Fibroblast of mammary gland (primary cell): ENCODE measurements at regions not wholly inside any gene's neighbourhood (a gene's known extent, or its start where the extent isn't known, plus 50 kb on each side); places are given as distances from the start of the nearest gene placed in this dataset.

ENCODE experiments used
- DNase-seq: peaks from one replicate; pipeline ENCODE4 v3.0.0-alpha.2; 2010; ENCODE audit warnings: low read depth
- H3K4me3 ChIP-seq: 2 replicates; pipeline ENCODE4 v1.5.1; 2011; ENCODE audit warnings: low read depth, mild to moderate bottlenecking, low read length, moderate library complexity; ENCODE audit not compliant: control insufficient read depth
- TF ChIP-seq, protein P1 (sequence below): conservative IDR thresholded peaks from 2 replicates; pipeline ENCODE4 v1.5.1; 2011; ENCODE audit warnings: low read depth, low read length, inconsistent platforms; ENCODE audit not compliant: control insufficient read depth, insufficient read depth

DNA sequence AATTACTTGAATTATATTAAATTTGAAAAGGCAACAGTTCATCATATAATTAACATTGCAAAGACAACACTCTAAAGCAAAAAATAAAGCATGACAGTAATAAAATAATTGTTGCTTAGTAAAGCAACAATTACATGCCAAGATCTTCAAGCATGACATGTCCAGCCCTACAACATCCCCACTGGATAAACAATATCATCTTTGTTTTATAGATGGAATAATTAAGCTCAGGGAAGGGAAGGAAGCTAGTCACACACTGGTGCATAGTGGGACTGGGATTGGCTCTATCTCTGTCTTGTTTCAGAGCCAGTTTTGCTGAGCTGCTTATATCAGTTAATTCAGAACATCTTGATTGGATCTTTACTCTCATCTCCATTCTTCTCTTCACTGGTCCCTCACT, 49.9 kb upstream of the PARD3B start:
- H3K4me3 ChIP-seq, result no peak overlapping the region
- DNase-seq, result no peak

More for the DNA sequence above, 49.9 kb upstream of the PARD3B start:
- TF ChIP-seq, protein P1, sequence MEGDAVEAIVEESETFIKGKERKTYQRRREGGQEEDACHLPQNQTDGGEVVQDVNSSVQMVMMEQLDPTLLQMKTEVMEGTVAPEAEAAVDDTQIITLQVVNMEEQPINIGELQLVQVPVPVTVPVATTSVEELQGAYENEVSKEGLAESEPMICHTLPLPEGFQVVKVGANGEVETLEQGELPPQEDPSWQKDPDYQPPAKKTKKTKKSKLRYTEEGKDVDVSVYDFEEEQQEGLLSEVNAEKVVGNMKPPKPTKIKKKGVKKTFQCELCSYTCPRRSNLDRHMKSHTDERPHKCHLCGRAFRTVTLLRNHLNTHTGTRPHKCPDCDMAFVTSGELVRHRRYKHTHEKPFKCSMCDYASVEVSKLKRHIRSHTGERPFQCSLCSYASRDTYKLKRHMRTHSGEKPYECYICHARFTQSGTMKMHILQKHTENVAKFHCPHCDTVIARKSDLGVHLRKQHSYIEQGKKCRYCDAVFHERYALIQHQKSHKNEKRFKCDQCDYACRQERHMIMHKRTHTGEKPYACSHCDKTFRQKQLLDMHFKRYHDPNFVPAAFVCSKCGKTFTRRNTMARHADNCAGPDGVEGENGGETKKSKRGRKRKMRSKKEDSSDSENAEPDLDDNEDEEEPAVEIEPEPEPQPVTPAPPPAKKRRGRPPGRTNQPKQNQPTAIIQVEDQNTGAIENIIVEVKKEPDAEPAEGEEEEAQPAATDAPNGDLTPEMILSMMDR, result no peak
